ENCODE measurements at regions not wholly inside any gene's neighbourhood (a gene's known extent, or its start where the extent isn't known, plus 50 kb on each side); places are given as distances from the start of the nearest gene placed in this dataset.

DNA sequence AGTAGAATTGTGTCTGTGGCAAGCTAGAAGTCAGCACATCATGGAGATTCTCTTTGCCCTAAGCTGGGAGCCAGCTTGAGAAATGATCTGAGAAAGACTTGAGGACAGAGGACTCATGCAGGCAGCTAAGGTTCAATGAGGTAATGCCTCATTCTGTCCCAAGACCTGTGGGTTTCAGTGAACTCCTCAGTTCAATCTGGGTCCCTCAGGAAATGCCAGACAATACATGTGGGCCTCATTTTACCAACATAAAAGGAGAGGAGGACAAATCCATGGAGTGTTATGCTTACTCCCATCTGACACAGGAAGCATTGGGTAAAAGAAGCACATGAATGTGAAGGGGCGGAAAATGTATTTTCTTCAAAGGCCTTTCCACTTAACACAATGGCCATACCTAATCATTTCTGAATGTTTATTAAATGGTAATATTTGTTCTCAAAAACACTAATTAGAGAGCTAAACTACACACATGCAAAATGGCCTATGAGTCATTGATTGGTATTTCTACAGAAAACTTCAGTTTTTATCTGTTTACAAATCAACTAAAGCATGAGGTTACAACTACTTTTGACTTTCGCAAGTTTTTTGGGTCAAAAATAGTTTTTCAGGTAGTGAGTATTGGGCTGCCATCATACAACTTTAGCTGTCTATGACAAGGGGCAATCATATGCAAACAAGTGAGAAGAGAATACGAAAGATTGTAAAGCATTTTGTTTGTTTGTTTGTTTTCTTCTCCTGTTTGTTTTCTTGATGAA lies 205.3 kb downstream of the CHRM2 start:
- TF ChIP-seq, protein P1, sequence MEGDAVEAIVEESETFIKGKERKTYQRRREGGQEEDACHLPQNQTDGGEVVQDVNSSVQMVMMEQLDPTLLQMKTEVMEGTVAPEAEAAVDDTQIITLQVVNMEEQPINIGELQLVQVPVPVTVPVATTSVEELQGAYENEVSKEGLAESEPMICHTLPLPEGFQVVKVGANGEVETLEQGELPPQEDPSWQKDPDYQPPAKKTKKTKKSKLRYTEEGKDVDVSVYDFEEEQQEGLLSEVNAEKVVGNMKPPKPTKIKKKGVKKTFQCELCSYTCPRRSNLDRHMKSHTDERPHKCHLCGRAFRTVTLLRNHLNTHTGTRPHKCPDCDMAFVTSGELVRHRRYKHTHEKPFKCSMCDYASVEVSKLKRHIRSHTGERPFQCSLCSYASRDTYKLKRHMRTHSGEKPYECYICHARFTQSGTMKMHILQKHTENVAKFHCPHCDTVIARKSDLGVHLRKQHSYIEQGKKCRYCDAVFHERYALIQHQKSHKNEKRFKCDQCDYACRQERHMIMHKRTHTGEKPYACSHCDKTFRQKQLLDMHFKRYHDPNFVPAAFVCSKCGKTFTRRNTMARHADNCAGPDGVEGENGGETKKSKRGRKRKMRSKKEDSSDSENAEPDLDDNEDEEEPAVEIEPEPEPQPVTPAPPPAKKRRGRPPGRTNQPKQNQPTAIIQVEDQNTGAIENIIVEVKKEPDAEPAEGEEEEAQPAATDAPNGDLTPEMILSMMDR (IDR thresholded peaks at IDR 0.05; ENCODE audit: extremely low read depth in 1 of 2, insufficient read depth in 1 of 2, low read depth in 1 of 2, low read length in 2 of 2), result no peak
- TF ChIP-seq POLR2A (IDR thresholded peaks at IDR 0.05; ENCODE audit: low read depth, low read length) (no peak), EZH2 (IDR thresholded peaks at IDR 0.05; ENCODE audit: borderline replicate concordance, low read depth, low read length, severe bottlenecking) (no peak), POLR2AphosphoS5 (IDR thresholded peaks at IDR 0.05; ENCODE audit: insufficient read depth, low read depth, low read length) (no peak), MYC (IDR thresholded peaks at IDR 0.05; ENCODE audit: low read depth, low read length) (no peak)
